Suppressor macrophage treated with lipopolysaccharide for 4 hours (primary cell): ENCODE measurements at regions not wholly inside any gene's neighbourhood (a gene's known extent, or its start where the extent isn't known, plus 50 kb on each side); places are given as distances from the start of the nearest gene placed in this dataset.

ENCODE experiments used
- DNase-seq: peaks from one replicate; pipeline ENCODE4 v3.0.0-alpha.2; 2020

DNA sequence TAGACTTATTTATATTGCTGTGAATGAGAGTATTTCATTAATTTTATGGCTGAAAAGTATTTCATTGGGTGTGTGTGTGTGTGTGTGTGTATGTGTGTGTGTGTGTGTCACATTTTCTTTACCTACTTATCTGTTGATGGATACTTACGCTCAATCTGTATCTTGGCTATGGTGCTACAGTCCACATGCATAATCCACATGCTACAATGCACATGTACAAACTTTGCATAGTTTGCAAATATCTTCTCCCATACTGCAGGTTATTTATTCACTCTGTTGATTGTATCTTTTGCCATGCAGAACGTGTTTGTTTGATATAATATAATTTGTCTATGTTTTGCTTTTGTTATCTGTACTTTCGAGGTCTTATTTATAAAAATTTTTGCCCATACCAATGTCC lies 167.8 kb downstream of the RAB28 start:
- no peak for DNase-seq

DNA sequence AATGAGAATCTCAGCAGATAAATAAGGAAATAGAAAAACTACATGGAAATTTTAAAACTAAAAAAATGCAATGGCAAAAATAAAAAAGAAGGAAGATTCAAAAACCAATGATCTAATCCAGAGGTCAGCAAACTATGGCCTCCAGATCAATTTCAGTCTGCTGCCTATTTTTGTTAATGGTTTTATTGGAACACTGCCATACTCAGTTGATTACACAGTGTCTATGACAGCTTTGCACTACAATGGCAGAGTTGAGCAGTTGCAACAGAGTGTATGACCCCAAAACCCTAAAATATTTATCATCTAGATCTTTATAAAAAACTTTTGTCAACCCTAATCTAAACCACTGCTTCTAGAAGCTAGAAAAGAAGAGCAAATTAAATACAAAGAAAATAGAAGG lies 170.3 kb downstream of the RAB28 start:
- no peak for DNase-seq

DNA sequence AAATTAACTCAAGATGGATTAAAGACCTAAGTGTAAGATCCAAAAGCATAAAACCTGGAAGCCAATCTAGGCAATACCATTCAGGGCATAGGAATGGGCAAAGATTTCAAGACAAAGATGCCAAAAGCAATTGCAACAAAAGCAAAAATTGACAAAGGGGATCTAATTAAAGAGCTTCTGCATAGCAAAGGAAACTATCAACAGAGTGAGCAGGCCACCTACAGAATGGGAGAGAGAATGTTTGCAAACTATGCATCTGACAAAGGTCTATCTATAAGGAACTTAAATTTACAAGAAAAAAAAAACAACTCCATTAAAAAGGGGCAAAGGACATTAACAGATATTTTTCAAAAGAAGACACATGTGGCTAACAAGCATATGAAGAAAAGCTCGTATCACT lies 171.9 kb downstream of the RAB28 start:
- DNase-seq: no peak

DNA sequence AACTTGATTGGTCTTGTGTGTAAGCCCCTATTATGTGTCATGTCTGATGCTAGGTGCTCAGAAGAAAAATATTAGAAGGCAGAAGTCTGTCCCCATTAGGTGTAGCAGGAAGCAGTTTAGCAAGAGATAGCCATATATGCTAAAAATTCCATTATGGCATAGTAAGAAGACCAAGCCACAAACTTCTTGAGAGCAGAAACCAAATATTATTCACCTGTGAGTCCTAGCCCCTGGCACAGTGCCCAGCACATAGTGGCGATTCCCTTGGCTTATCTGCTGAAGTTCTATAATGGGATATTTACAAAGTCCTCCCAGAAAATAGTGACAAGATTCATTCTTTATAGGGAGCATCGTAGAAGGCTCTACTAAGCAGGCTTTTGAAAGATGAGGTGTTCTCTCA lies 174.4 kb downstream of the RAB28 start:
- no peak for DNase-seq

DNA sequence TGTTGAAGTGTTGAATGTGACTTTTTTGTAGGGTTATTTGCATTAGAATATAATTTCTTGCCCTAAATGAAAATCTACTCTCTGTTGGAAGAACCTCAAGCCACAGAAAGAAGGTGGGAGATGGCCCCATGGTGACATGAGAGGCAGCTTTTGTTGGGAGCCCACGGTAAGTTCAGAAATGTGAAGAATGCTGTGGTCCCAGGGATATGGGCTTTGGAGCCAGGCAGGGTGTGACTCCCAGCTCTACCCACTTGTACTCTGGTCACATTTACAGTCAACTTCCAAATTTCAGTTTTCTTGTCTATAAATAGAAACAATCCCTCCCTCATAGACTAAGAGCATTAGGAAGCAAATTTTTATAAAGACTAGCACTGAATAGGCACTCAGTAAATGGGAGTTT lies 177.8 kb downstream of the RAB28 start:
- DNase-seq: no peak

DNA sequence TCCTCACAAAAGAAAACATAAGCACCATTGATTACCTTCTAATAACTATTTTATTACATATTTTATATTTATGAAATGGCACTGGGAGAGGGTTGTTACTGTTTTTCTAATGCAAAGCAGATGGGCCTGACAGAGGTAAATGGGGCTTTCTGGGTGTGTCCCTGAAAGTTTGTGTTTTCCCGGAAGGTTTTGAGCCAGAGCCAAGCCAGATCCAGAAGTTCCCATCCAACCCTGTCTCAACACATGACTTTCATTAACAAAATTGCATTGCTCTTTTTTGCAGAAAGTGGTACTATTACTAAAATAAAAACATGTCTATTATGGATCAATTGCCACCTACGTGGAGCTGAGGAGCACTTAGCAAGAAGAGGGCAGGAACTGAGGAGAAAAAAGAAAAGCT lies 181.3 kb downstream of the RAB28 start:
- no peak for DNase-seq

DNA sequence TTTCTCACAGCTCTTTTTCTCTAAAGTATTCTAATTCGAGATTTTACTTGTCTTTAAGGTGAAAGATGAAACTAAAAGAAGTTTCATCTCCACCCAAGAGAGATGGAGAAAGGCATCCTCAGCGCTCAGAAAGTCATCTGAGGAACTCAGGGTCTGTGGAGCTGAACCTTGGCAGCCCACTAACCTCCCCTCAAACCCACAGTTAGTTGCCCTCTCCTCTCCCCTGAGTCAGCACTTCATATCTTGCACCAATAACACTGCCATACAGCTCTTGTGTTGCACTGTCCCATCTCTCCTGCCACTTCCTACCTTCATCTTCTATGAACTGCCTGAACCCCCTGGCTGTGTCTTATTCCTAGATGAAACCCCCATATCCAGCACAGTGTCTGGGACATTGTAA lies 184.8 kb downstream of the RAB28 start:
- DNase-seq: no peak

DNA sequence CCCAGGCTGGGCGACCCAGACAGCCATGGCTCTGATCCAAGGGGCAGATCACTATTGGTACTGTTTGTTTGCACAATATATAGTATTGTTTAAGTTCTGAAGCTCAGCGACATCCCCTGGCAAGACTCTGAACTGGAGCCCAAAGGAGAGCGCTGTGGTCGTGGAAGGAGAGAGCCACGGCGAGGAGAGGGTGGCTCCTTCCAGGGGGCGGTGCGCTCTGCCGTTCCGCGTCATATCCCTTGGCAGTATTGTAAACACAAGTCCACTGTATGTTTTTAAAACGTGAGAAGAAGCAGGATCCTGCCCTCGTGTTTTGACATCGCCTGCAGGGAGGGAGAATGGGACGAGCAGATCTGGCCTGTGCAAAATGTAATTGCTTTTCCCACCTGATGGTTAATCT lies 185.5 kb downstream of the RAB28 start:
- no peak for DNase-seq

DNA sequence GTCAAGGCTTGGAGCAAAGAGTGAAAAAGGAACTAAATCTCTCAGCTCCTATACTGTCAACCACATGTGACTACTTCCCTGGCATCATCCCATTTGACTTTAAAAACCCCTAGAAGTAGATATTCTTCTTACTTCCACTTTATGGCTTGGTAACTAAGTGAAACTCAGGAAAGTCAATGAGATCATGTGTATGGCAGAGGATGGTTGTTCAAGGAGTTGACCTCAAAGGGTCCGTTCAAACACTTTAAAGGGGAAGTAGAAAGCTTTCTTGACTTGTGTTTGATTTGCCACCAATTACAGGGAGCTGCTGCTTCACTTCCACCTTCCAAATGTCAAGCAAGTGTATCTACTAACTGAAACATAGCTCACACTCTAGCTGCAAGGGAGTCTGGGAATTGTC lies 187.2 kb downstream of the RAB28 start:
- peak; percentile 45 for DNase-seq

DNA sequence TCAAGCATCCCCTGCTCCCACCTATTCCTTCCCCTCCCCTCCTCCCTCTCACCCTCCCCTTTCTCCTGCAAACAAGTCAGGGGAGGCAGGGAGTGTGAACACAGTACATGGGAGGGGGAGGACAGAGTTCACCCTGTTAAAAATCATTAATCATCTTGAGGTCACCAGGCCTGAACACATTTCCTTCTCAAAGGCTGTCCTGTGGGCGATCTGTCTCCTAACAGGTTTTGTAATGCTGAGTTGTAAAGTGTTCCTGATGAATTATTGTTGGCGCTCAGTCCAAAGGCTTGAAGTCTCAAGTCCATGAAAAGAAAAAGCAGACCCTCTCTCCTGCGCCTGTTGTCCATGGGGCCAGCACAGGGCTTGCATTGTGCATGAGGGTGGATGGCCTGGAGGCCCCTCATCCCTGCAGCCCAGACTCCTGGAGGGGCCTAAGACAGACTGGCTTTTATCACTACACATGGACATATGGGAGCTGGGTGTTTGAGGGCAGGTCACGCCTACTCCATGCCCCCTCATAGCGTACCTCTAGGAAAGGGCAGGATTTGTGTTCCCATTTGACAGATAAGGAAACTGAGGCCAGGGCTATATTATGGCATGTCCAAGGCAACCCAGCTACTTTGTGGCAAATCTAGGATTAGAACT lies 189.1 kb downstream of the RAB28 start:
- DNase-seq: peak; percentile 7

DNA sequence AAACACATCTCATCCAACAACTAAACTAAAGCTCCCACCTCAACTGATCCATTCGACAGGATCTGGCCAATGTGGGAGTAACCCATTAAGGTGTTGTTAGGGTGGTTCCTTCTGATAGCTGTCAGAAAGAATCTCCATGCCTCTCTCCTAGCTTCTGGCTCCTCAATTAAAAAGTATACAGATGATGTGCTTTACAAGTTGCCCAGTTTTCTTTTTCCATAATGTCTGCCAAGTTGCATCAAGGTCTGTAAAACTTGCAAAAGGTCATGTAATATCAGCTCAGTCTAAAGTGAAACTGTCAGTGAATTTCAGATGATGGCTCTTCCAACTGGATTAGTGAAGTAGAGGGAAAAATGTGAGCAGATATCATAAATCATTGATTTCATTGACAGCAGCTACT lies 191.8 kb downstream of the RAB28 start:
- no peak for DNase-seq

DNA sequence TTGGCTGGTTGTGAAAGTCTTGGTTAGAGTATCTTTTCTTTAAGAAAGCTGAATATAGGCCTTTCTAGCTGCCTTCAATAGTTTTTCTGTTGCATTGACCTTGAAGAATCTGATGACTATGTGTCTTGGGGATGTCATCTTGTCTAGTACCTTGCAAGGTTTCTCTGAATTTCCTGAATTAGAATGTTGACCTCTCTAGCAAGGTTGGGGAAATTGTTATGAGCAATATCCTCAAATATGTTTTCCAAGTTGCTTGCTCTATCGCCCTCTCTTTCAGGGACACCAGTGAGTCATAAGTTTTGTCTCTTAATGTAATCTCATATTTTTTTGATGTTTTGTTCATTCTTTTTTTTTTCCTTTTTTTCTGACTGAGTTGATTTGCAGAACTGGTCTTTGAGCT lies 194.7 kb downstream of the RAB28 start:
- no peak for DNase-seq

DNA sequence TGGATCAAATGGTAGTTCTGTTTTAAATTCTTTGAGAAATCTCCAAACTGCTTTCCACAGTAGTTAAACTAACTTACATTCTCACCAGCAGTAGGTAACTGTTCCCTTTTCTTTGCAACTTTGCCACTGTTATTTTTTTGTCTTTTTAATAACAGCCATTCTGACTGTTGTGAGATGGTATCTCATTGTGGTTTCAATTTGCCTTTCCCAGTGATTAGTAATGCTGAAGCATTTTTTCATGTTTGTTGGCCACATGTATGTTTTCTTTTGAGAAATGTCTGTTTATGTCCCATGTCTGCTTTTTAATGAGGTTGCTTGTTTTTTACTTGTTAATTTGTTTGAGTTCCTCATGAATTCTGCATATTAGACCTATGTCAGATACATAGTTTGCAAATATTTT lies 198.8 kb downstream of the RAB28 start:
- DNase-seq: no peak

DNA sequence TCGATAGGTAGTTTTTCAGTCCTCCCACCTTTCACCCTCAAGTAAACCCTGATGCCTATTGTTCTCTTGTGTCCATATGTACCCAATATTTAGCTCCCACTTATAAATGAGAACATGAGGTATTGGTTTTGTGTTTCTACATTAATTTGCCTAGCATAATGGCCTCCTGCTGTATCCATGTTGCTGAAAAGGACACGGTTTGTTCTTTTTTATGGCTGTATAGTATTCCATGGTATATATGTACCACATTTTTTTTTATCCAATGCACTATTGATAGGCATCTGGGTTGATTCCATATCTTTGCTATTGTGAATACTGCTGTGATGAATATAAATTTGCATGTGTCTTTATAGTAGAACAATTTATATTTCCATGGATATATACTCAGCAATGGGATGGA lies 199.2 kb downstream of the RAB28 start:
- no peak for DNase-seq

DNA sequence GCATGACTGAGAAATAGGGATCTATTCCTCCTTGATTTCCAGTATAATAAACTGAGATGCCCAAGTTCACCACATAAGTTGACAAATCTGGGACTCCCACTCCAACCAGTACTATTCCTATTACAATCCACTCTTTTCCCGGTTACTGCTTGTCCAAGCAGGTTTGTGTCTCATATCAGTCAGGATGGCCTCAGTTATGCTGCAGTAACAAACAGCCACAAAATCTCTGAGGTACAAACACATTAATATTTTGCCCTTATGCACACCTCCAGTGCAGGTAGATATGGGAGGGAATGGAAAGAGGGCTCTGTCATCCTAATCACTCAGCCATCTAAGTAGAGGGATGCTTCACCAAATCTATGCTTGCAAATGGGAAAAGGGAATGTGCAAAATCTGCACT lies 207.8 kb downstream of the RAB28 start:
- DNase-seq: no peak

DNA sequence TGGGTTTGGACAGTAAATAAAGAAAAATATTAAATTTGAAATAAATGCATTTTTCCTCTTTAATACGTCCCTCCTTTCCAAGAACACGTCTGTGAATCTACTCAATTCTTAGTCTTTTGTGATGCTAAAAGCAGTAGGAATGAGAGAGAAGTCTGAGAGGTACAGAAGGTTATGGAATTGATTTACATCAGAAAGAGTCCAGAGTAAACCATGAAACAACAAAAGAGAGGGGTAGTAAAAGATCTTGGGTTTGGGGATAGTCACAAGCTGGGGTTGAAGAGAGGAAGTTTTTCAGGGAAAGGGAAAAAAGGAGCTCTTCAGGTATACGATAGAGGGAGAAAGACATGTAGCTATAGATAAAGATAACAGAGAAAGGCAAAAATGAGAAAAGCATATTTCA lies 215.4 kb downstream of the RAB28 start:
- DNase-seq: no peak

DNA sequence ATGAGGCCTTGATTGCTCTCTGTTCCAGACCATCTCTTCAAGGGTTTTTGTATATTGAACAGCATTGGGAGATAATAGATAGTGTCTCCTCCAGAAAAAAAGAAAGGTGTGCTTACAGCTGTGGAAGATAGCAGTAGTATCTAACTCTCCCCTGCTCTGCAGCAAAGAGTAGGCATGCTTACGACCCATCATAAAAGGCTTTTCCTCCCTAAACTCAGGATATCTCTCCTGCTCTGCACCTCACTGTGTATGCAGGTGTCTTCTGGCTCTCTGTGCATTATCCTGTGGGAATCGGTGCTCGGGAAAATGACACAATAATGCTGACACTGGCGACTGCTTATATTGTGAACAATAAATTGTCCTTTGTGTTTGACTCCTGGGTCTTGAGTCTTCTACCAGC lies 216.0 kb downstream of the RAB28 start:
- no peak for DNase-seq

DNA sequence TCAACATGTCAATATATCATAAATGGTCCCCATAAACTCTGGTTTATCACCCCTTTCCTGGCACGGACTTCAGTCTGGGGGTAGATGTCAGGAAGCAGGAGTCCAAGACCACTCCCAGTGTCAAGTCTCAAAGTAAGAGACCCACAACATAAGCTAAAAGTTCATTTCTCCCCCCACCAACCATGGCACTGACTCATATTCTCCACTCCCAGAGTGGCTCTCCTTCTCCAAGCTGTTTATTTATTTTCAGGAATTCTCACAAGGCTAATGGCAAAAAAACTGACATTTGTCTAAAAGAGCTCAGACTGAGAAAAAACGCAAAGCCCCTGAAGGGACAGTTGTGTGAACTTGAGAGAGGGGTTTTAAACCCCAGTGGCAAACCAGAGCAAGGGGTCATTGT lies 217.0 kb downstream of the RAB28 start:
- no peak for DNase-seq

DNA sequence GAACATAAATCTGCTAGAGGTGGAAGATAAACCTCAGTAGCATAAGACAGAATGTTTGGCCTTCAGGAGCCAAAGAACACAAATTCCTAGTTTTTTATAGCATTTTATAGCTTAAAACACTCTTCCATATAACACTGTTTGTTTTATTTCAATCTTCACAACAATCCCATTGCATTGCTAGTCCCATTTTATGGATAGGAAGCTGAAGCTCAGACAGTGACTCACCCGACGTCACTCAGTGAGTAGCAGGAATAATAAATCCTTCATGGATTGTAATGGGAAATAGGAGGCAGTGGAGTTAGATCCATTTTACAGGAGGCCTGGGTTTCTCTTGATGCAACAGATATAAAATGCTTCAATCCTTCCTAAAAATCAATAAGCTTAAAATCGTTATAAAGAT lies 217.5 kb downstream of the RAB28 start:
- DNase-seq: no peak

DNA sequence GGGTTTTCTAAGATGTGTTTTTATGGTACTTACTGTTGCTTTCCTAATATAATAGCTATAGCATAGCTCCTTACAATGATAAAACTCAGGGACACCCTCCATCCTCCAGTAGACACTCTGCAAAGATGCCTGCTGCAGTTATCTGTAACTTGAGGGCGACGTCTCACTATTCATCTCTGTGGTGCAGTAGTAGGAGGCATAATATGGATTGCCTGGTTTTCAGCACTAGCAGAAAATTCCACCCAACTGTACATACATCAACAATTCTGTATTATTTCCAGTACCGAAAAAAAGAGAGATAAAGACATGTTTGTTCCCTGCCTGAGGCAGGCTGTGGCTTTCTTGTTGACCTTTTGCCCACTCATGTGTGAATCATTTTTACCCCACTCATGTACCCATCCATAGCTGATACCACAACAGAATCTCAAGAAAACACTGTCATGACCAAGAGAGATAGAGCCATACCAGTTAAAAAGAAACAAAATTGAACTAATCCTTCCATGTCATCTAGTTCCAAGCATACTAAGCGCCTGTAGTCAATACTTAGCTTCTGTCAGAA lies 220.1 kb downstream of the RAB28 start:
- no peak for DNase-seq

DNA sequence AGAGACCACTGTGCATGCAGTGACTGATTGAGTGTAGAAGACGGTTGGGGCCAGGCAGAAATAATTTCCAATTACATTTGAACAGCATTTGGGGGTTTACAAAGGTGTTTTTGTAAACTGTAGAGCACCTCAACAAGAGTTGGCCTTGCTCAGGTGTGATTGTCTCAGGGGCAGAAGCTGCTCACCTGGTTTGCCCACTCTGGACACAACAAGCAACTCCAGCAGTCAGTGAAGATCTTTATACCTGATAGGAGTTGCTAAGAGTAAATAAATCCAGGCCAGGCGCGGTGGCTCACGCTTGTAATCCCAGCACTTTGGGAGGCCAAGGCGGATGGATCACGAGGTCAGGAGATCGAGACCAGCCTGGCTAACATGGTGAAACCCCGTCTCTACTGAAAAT lies 221.3 kb downstream of the RAB28 start:
- no peak for DNase-seq

DNA sequence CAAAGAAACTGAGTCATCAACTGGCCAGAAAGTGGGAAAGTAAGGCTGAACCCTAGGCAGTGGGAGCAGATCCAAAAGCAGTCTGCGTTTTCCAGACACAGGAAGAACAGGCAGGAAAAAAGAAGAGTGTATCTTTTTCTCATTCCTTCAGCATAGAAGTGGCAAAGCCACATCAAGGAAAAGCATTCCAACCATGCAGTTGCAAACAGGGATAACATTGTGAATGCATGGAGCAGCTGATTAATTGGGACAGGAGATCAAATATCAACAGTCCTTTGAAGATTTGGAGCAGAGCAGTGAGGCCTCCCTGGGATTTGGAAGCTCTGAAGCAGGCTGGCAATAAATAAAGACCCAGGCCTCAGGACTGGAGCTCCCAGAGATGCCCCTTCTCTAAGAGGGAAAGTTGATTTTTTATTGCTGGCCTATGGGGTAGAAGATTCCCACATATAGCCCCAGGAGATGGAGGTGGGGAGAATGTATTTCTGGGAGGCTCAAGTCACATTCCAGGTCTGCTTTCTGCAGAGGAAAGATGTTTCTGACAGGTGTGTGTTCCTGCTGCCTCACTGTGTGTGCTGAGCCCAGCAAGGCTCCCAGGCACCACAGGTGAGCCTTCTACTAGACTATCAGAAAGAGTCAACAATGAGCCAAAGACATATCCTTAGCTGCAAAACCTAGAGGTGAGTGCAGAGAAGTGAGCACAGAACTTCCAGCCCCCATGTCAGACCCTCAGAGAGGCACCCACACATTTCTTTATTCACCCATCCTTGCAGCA lies 222.5 kb downstream of the RAB28 start:
- no peak for DNase-seq

DNA sequence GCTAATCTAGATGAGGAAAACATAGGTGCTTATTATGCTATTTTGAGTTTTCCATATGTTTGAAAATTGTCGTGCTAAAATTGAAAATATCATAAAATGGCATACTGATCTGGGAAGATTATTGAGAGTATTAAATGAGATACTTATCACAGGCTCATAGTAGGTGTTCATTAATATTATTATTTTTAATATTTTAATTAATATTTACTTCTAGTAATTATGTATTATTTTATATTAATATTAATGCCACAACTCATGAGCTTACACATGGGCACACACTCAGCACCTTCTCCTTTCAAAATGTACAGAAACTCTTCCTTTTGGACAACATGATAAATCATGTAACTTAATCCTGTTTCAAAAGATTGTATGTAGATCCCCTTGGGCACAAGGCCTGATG lies 223.6 kb downstream of the RAB28 start:
- DNase-seq: no peak

DNA sequence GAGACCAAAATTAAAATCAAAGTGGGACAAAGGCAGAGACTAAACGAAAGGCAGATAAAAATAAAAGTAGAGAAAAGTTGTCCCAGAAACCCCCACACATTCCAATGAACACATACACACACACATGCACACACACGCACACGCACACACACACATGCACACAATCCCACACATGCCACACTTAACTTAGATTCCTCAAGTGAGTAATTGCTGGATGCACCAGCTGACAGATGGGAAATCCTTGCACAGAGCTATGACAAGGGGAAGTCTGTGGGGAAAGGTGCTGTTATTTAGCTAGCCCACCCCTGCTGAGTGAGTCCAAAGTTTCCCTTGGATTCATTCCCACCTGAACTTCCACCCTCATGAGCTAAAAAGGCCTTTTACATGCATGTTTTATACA lies 233.9 kb downstream of the RAB28 start:
- DNase-seq: no peak
